ENCODE measurements at regions not wholly inside any gene's neighbourhood (a gene's known extent, or its start where the extent isn't known, plus 50 kb on each side); places are given as distances from the start of the nearest gene placed in this dataset.
"Not testable (repeated sequence)": the region's sequence is repeated elsewhere in the genome, so short reads cannot be mapped to it uniquely, and the experiment has no call there.

DNA sequence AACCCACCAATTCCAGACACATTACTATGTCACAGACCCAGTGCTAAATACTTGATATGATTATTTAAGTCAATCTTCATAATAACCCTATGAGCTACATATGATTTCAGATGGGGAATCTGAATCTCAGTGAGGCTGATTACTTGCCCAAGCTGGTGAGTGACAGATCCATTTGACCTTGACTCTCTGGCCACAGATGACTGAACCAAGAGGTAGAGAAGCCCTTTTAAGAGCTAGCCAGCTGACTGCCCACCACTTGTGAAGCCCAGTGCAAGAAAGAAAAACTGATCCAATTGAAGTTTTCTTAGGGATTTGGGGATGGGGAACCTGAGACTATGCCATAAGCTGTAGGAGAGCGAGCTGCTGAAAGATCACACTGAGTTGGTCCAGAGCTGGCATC, 124.7 kb upstream of the SPATA12 start:
- Histone ChIP-seq H3K27me3 (replicated peaks; ENCODE audit: control insufficient read depth, insufficient read depth, low read length) (peaks cover 2% of the 10 kb centered on the region), H3K36me3 (ENCODE audit: control insufficient read depth, insufficient read depth, low read length) (no peaks in the 10 kb centered on the region), H3K4me3 (replicated peaks; ENCODE audit: low read depth, low read length) (no peak overlapping the region)
- TF ChIP-seq, protein P1, sequence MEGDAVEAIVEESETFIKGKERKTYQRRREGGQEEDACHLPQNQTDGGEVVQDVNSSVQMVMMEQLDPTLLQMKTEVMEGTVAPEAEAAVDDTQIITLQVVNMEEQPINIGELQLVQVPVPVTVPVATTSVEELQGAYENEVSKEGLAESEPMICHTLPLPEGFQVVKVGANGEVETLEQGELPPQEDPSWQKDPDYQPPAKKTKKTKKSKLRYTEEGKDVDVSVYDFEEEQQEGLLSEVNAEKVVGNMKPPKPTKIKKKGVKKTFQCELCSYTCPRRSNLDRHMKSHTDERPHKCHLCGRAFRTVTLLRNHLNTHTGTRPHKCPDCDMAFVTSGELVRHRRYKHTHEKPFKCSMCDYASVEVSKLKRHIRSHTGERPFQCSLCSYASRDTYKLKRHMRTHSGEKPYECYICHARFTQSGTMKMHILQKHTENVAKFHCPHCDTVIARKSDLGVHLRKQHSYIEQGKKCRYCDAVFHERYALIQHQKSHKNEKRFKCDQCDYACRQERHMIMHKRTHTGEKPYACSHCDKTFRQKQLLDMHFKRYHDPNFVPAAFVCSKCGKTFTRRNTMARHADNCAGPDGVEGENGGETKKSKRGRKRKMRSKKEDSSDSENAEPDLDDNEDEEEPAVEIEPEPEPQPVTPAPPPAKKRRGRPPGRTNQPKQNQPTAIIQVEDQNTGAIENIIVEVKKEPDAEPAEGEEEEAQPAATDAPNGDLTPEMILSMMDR (IDR thresholded peaks at IDR 0.05; ENCODE audit: insufficient read depth, low read length, poor library complexity, severe bottlenecking), result no peak
- no peak for DNase-seq (ENCODE audit: extremely low read depth, insufficient read length)

DNA sequence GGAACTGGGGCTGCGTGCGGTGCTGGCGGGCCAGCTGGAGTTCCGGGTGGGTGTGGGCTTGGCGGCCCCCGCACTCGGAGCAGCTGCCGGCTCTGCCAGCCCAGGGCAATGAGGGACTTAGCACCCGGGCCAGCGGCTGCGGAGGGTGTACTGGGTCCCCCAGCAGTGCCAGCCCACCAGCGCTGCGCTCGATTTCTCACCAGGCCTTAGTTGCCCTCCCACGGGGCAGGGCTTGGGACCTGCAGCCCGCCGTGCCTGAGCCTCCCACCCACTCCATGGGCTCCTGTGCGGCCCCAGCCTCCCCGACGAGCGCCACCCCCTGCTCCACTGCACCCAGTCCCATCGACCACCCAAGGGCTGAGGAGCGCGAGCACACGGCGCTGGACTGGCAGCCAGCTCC, 126.0 kb upstream of the SPATA12 start:
- not testable (repeated sequence) for H3K36me3 ChIP-seq (ENCODE audit: control insufficient read depth, insufficient read depth, low read length); DNase-seq (ENCODE audit: extremely low read depth, insufficient read length); H3K27me3 ChIP-seq (replicated peaks; ENCODE audit: control insufficient read depth, insufficient read depth, low read length); H3K4me3 ChIP-seq (replicated peaks; ENCODE audit: low read depth, low read length)

DNA sequence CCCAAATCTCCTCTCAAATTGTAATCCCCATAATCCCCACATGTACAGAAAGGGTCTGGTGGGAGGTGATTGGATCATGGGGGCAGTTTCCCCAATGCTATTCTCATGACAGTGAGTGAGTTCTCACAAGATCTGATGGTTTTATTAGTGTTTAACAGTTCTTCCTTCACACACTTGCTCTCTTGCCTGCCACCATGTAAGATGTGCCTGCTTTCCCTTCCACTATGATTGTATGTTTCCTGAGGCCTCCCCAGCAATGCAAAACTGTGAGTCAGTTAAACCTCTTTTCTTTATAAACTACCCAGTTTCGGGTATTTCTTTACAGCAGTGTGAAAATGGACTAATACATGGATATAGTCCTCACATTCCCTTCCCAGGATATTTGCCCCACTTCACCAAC, 126.7 kb upstream of the SPATA12 start:
- TF ChIP-seq, protein P1 (IDR thresholded peaks at IDR 0.05; ENCODE audit: insufficient read depth, low read length, poor library complexity, severe bottlenecking), result no peak
- Histone ChIP-seq H3K36me3 (ENCODE audit: control insufficient read depth, insufficient read depth, low read length) (no peaks in the 10 kb centered on the region), H3K27me3 (replicated peaks; ENCODE audit: control insufficient read depth, insufficient read depth, low read length) (peaks cover 2% of the 10 kb centered on the region; the same call in 1 of the 2 replicates), H3K4me3 (replicated peaks; ENCODE audit: low read depth, low read length) (no peak overlapping the region)
- DNase-seq (ENCODE audit: extremely low read depth, insufficient read length), result no peak

DNA sequence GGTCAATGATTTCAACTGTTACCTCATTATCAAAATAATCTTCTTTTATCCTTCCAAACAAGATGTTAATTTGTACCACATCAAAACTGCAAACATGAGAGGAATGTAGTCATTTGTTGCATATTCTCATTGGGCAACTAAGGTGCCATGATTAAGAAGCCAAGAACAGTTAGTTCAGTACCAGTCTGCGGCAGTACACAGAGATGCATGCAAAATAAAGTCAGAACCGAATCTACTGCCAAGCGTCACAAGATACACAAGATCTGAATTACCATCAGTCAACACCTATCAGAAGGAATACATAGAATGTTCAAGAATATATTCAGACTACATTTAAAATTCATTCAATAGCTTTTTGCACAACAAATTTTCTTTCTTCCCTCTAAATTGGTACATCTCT, 127.6 kb upstream of the SPATA12 start:
- no peak for DNase-seq (ENCODE audit: extremely low read depth, insufficient read length)
- TF ChIP-seq, protein P1 (IDR thresholded peaks at IDR 0.05; ENCODE audit: insufficient read depth, low read length, poor library complexity, severe bottlenecking), result no peak
- no peak overlapping the region for H3K4me3 ChIP-seq (replicated peaks; ENCODE audit: low read depth, low read length)
- H3K36me3 ChIP-seq (ENCODE audit: control insufficient read depth, insufficient read depth, low read length), result no peaks in the 10 kb centered on the region
- H3K27me3 ChIP-seq (replicated peaks; ENCODE audit: control insufficient read depth, insufficient read depth, low read length), result peaks cover 2% of the 10 kb centered on the region; the same call in 1 of the 2 replicates

DNA sequence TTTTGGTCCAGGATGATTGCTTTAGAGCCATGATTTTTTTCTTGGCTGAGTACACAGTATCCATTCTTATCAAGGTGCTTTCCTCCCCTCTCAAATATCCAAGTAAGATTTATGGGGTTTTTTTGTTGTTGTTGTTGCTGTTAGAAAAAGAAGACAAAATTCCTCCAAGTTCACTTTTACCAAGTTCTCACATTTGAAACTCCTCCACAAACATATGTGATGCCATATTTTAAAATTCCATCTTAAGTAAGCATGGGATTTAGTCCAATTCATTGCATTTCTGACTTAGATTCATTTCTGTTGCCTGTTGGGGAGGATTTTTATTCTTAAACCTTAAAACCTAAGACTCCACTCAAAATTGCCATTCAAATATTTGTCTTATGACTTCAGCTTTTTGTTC, 128.6 kb upstream of the SPATA12 start:
- DNase-seq (ENCODE audit: extremely low read depth, insufficient read length), result no peak
- H3K27me3 ChIP-seq (replicated peaks; ENCODE audit: control insufficient read depth, insufficient read depth, low read length), result 0 out of 2 replicates have a peak, but pooled peaks cover 2% of the 10 kb centered on the region
- no peak overlapping the region for H3K4me3 ChIP-seq (replicated peaks; ENCODE audit: low read depth, low read length)
- TF ChIP-seq, protein P1 (IDR thresholded peaks at IDR 0.05; ENCODE audit: insufficient read depth, low read length, poor library complexity, severe bottlenecking), result no peak
- H3K36me3 ChIP-seq (ENCODE audit: control insufficient read depth, insufficient read depth, low read length), result no peaks in the 10 kb centered on the region

DNA sequence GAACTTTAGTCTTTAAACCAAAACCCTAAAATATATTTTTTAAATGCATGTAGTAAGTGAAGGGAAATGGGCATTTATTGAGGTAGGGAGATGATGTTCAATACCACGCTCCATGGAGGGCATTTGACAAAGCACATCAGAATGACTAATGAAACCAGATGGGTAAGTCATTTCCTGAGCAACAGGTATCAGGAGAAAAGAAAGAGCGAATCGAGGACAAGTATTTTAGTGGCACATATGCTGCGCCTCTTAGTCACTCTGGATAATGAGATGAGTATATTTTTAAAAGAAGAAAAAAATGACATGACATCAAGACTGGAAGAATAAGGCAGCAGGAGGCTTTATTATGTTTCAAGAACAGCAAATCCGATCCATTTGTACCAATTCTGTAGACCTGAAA, 129.0 kb upstream of the ARHGEF3 start:
- H3K36me3 ChIP-seq (ENCODE audit: control insufficient read depth, insufficient read depth, low read length), result no peaks in the 10 kb centered on the region
- TF ChIP-seq, protein P1 (IDR thresholded peaks at IDR 0.05; ENCODE audit: insufficient read depth, low read length, poor library complexity, severe bottlenecking), result no peak
- no peak for DNase-seq (ENCODE audit: extremely low read depth, insufficient read length)
- H3K27me3 ChIP-seq (replicated peaks; ENCODE audit: control insufficient read depth, insufficient read depth, low read length), result no peaks in the 10 kb centered on the region; the same call in 1 of the 2 replicates
- H3K4me3 ChIP-seq (replicated peaks; ENCODE audit: low read depth, low read length), result no peak overlapping the region
